Panc1 (cell line): ENCODE measurements at regions not wholly inside any gene's neighbourhood (a gene's known extent, or its start where the extent isn't known, plus 50 kb on each side); places are given as distances from the start of the nearest gene placed in this dataset.

ENCODE experiments used
- POLR2AphosphoS5 ChIP-seq: IDR thresholded peaks from 2 replicates; pipeline ENCODE4 v1.6.1; 2012; ENCODE audit warnings: mild to moderate bottlenecking, low read depth, low read length, moderate library complexity
- REST ChIP-seq, 2 experiments: IDR thresholded peaks; 2 replicates each; pipeline ENCODE4 v1.6.1; 2011 to 2012; ENCODE audit warnings: low read depth in 2 of 2, control low read depth in 1 of 2, low read length in 1 of 2, mild to moderate bottlenecking in 1 of 2, moderate library complexity in 1 of 2; ENCODE audit not compliant: insufficient read depth in 1 of 2
- SIN3A ChIP-seq: IDR thresholded peaks from 2 replicates; pipeline ENCODE4 v1.6.1; 2012; ENCODE audit warnings: low read depth, mild to moderate bottlenecking, low read length, moderate library complexity, borderline replicate concordance; ENCODE audit not compliant: insufficient read depth
- TF ChIP-seq, protein P1 (sequence below): fragments of 450-650 bp; IDR thresholded peaks from 2 replicates; pipeline ENCODE4 v1.5.1; 2017; ENCODE audit warnings: mild to moderate bottlenecking

- TF ChIP-seq, protein P1, sequence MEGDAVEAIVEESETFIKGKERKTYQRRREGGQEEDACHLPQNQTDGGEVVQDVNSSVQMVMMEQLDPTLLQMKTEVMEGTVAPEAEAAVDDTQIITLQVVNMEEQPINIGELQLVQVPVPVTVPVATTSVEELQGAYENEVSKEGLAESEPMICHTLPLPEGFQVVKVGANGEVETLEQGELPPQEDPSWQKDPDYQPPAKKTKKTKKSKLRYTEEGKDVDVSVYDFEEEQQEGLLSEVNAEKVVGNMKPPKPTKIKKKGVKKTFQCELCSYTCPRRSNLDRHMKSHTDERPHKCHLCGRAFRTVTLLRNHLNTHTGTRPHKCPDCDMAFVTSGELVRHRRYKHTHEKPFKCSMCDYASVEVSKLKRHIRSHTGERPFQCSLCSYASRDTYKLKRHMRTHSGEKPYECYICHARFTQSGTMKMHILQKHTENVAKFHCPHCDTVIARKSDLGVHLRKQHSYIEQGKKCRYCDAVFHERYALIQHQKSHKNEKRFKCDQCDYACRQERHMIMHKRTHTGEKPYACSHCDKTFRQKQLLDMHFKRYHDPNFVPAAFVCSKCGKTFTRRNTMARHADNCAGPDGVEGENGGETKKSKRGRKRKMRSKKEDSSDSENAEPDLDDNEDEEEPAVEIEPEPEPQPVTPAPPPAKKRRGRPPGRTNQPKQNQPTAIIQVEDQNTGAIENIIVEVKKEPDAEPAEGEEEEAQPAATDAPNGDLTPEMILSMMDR, result no peak
- TF ChIP-seq POLR2AphosphoS5, result no peak
- no peak for TF ChIP-seq REST (IDR thresholded peaks at IDR 0.05; ENCODE audit: insufficient read depth in 1 of 2, low read depth in 2 of 2, low read length in 1 of 2)
- no peak for TF ChIP-seq SIN3A
Observed at GRCh38 chr9:129283291-129283691, 105.2 kb upstream of the IER5L start.
